ENCODE measurements at regions not wholly inside any gene's neighbourhood (a gene's known extent, or its start where the extent isn't known, plus 50 kb on each side); places are given as distances from the start of the nearest gene placed in this dataset.

DNA sequence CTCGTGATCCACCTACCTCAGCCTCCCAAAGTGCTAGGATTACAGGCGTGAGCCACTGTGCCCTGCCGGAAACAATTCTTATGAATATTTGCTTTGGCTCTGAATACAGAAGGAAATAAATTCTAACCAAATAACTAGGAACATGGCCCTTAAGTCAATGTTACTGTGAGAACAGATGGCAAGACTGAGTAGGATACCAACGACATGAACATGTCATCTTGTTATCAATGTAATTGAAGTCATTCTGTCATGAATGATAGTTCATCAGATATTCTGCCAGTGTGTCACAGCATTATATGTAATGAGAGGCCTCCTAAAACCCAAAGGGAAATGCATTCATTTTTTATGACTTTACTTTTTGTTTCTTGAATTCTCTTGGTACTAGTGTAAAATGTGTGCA lies 548.8 kb downstream of the MCTP2 start:
- Histone ChIP-seq H3K4me3 (ENCODE audit: low read depth, low read length, poor library complexity, severe bottlenecking) (no peak overlapping the region), H3K27me3 (replicated peaks; ENCODE audit: insufficient read depth, low read depth, low read length, poor library complexity) (no peaks in the 10 kb centered on the region), H3K4me1 (ENCODE audit: insufficient read depth, low read length, poor library complexity, severe bottlenecking) (no peaks in the 10 kb centered on the region), H3K36me3 (ENCODE audit: insufficient read depth, low read length, poor library complexity, severe bottlenecking) (no peaks in the 10 kb centered on the region), H3K27ac (ENCODE audit: low read depth, low read length, poor library complexity, severe bottlenecking) (no peak overlapping the region), H3K9me3 (ENCODE audit: low read depth, low read length, poor library complexity, severe bottlenecking) (no peaks in the 10 kb centered on the region)
- POLR2A ChIA-PET (ENCODE audit: low non-redundant PET) = no interaction called here
- intact Hi-C loops (cut with micrococcal nuclease; ENCODE audit: unreplicated experiment) = no loop called here
- BruUV-seq (replicated peaks) = no TSS peak
- CTCF ChIA-PET = no interaction called here
- no peak for TF ChIP-seq EZH2 (IDR thresholded peaks at IDR 0.05; ENCODE audit: borderline replicate concordance, low read depth, low read length, poor library complexity, severe bottlenecking)
- TF ChIP-seq, protein P1, sequence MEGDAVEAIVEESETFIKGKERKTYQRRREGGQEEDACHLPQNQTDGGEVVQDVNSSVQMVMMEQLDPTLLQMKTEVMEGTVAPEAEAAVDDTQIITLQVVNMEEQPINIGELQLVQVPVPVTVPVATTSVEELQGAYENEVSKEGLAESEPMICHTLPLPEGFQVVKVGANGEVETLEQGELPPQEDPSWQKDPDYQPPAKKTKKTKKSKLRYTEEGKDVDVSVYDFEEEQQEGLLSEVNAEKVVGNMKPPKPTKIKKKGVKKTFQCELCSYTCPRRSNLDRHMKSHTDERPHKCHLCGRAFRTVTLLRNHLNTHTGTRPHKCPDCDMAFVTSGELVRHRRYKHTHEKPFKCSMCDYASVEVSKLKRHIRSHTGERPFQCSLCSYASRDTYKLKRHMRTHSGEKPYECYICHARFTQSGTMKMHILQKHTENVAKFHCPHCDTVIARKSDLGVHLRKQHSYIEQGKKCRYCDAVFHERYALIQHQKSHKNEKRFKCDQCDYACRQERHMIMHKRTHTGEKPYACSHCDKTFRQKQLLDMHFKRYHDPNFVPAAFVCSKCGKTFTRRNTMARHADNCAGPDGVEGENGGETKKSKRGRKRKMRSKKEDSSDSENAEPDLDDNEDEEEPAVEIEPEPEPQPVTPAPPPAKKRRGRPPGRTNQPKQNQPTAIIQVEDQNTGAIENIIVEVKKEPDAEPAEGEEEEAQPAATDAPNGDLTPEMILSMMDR (conservative IDR thresholded peaks at IDR 0.05; ENCODE audit: low read depth, low read length) = no peak
- no peak for DNase-seq (ENCODE audit: low spot score)

- H3K36me3 ChIP-seq (ENCODE audit: insufficient read depth, low read length, poor library complexity, severe bottlenecking) = no peaks in the 10 kb centered on the region
- POLR2A ChIA-PET (ENCODE audit: low non-redundant PET) = no interaction called here
Observed at GRCh38 chr15:94785091-94785490, 553.7 kb downstream of the MCTP2 start.

GRCh38 chr15:94791008-94791407 lies 559.6 kb downstream of the MCTP2 start:
- TF ChIP-seq EZH2 (IDR thresholded peaks at IDR 0.05; ENCODE audit: borderline replicate concordance, low read depth, low read length, poor library complexity, severe bottlenecking) = no peak
- TF ChIP-seq, protein P1 (conservative IDR thresholded peaks at IDR 0.05; ENCODE audit: low read depth, low read length) = no peak
- intact Hi-C loops (cut with micrococcal nuclease; ENCODE audit: unreplicated experiment) = no loop called here
- DNase-seq (ENCODE audit: low spot score) = no peak
- H3K27ac ChIP-seq (ENCODE audit: low read depth, low read length, poor library complexity, severe bottlenecking) = no peak overlapping the region
- no peak overlapping the region for H3K4me3 ChIP-seq (ENCODE audit: low read depth, low read length, poor library complexity, severe bottlenecking)
- H3K4me1 ChIP-seq (ENCODE audit: insufficient read depth, low read length, poor library complexity, severe bottlenecking) = no peaks in the 10 kb centered on the region
- H3K36me3 ChIP-seq (ENCODE audit: insufficient read depth, low read length, poor library complexity, severe bottlenecking) = no peaks in the 10 kb centered on the region
- BruUV-seq (replicated peaks) = no TSS peak
- H3K27me3 ChIP-seq (replicated peaks; ENCODE audit: insufficient read depth, low read depth, low read length, poor library complexity) = no peaks in the 10 kb centered on the region
- no peaks in the 10 kb centered on the region for H3K9me3 ChIP-seq (ENCODE audit: low read depth, low read length, poor library complexity, severe bottlenecking)
- ChIA-PET CTCF (no interaction called here), POLR2A (ENCODE audit: low non-redundant PET) (no interaction called here)

More at GRCh38 chr15:94785091-94785490, 553.7 kb downstream of the MCTP2 start:
- Histone ChIP-seq H3K4me1 (ENCODE audit: insufficient read depth, low read length, poor library complexity, severe bottlenecking) (no peaks in the 10 kb centered on the region), H3K27me3 (replicated peaks; ENCODE audit: insufficient read depth, low read depth, low read length, poor library complexity) (no peaks in the 10 kb centered on the region), H3K9me3 (ENCODE audit: low read depth, low read length, poor library complexity, severe bottlenecking) (no peaks in the 10 kb centered on the region), H3K4me3 (ENCODE audit: low read depth, low read length, poor library complexity, severe bottlenecking) (no peak overlapping the region), H3K27ac (ENCODE audit: low read depth, low read length, poor library complexity, severe bottlenecking) (no peak overlapping the region)
- TF ChIP-seq, protein P1 (conservative IDR thresholded peaks at IDR 0.05; ENCODE audit: low read depth, low read length) = no peak
- no peak for TF ChIP-seq EZH2 (IDR thresholded peaks at IDR 0.05; ENCODE audit: borderline replicate concordance, low read depth, low read length, poor library complexity, severe bottlenecking)
- no peak for DNase-seq (ENCODE audit: low spot score)
- CTCF ChIA-PET = no interaction called here
- no TSS peak for BruUV-seq (replicated peaks)
- intact Hi-C loops (cut with micrococcal nuclease; ENCODE audit: unreplicated experiment) = no loop called here
